Mesendoderm (in vitro differentiated cells): ENCODE measurements at regions not wholly inside any gene's neighbourhood (a gene's known extent, or its start where the extent isn't known, plus 50 kb on each side); places are given as distances from the start of the nearest gene placed in this dataset.
A peak's percentile ranks its signal among the peaks of the same experiment; 100 is the strongest.

Experiments
- DNase-seq: peaks from one replicate; pipeline ENCODE4 v3.0.0; 2013
- H2AK5ac ChIP-seq: 2 replicates; pipeline ENCODE4 v1.6.1; 2013; ENCODE audit warnings: low read length, inconsistent platforms
- H2BK120ac ChIP-seq: 2 replicates; pipeline ENCODE4 v1.6.1; 2013; ENCODE audit warnings: low read depth, mild to moderate bottlenecking, low read length, moderate library complexity, mixed read lengths
- H2BK15ac ChIP-seq: replicated peaks from 2 replicates; pipeline ENCODE4 v1.6.1; 2013; ENCODE audit warnings: low read depth, mild to moderate bottlenecking, moderate library complexity
- H2BK5ac ChIP-seq: 2 replicates; pipeline ENCODE4 v1.6.1; 2013; ENCODE audit warnings: low read length, inconsistent platforms
- H3K18ac ChIP-seq: 2 replicates; pipeline ENCODE4 v1.6.1; 2013; ENCODE audit warnings: mild to moderate bottlenecking, low read length, mixed read lengths
- H3K23ac ChIP-seq: one replicate; pipeline ENCODE4 v1.6.1; 2013; ENCODE audit warnings: low read length
- H3K27ac ChIP-seq: 2 replicates; pipeline ENCODE4 v1.5.1; 2013; ENCODE audit warnings: low read depth, mild to moderate bottlenecking, inconsistent platforms, low read length, moderate library complexity
- H3K27me3 ChIP-seq: 2 replicates; pipeline ENCODE4 v1.6.1; 2013; ENCODE audit warnings: low read length, control low read depth, mild to moderate bottlenecking, inconsistent platforms; ENCODE audit not compliant: insufficient read depth, poor library complexity
- H3K36me3 ChIP-seq: 2 replicates; pipeline ENCODE4 v1.6.1; 2013; ENCODE audit warnings: low read length, inconsistent platforms; ENCODE audit not compliant: control insufficient read depth, insufficient read depth
- H3K4ac ChIP-seq: one replicate; pipeline ENCODE4 v1.6.1; 2013; ENCODE audit warnings: low read depth, mild to moderate bottlenecking, low read length, moderate library complexity
- H3K4me1 ChIP-seq: 2 replicates; pipeline ENCODE4 v1.6.1; 2013; ENCODE audit warnings: low read depth, low read length, inconsistent platforms; ENCODE audit not compliant: control insufficient read depth
- H3K4me2 ChIP-seq: 2 replicates; pipeline ENCODE4 v1.6.1; 2013; ENCODE audit warnings: low read length
- H3K4me3 ChIP-seq: 2 replicates; pipeline ENCODE4 v1.5.1; 2013; ENCODE audit warnings: mild to moderate bottlenecking, low read length
- H3K56ac ChIP-seq: one replicate; pipeline ENCODE4 v1.6.1; 2013; ENCODE audit warnings: low read length
- H3K79me1 ChIP-seq: 2 replicates; pipeline ENCODE4 v1.6.1; 2013; ENCODE audit warnings: low read length, inconsistent platforms
- H3K79me2 ChIP-seq: 2 replicates; pipeline ENCODE4 v1.6.1; 2013; ENCODE audit warnings: mild to moderate bottlenecking, low read length; ENCODE audit not compliant: control insufficient read depth, insufficient read depth
- H3K9ac ChIP-seq: 2 replicates; pipeline ENCODE4 v1.6.1; 2013; ENCODE audit warnings: low read length, inconsistent platforms
- H4K5ac ChIP-seq: one replicate; pipeline ENCODE4 v1.6.1; 2013; ENCODE audit warnings: low read length
- H4K8ac ChIP-seq: one replicate; pipeline ENCODE4 v1.6.1; 2013; ENCODE audit warnings: low read depth, mild to moderate bottlenecking, control low read depth, low read length, moderate library complexity
- WGBS: extraction: QIAGEN DNeasy Blood & Tissue Kit; methylation state at CpG from one replicate; pipeline ENCODE4 v1.1.7; 2013; ENCODE audit warnings: low lambda C conversion rate, missing lambda C conversion rate; ENCODE audit not compliant: insufficient coverage; ENCODE audit errors: extremely low coverage; 5-methylcytosine and 5-hydroxymethylcytosine counted together

DNA sequence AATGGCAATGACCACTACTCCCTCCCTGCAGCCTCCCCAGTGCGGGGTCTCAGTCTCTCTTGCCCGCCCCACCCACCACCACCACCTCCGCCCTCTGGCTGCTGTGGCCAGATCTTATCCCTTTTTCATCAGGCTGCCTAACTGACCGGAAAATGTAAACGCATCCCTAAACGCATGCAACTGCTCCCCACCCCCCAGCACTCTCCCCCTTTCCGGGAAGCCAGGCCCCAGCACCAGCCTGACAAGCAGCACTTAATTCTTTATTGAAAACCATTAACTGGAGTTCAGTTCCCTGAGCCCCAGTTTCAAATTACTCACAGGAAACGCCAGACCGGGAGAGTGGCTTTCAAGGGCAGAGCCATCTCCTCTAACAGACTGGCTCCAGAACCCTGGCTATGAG, 147.7 kb downstream of the DMRTA2 start:
- Histone ChIP-seq H4K8ac (no peak overlapping the region), H3K18ac (peak overlapping the region; percentile 39), H3K4me2 (no peak overlapping the region), H3K4me3 (no peak overlapping the region), H3K79me2 (no peaks in the 10 kb centered on the region), H3K36me3 (no peaks in the 10 kb centered on the region), H2BK5ac (no peak overlapping the region), H4K5ac (no peak overlapping the region), H3K4ac (no peak overlapping the region), H3K27ac (no peak overlapping the region), H3K79me1 (no peaks in the 10 kb centered on the region), H2BK15ac (no peak overlapping the region), H2AK5ac (no peak overlapping the region), H3K27me3 (no peaks in the 10 kb centered on the region), H3K4me1 (peaks cover 7% of the 10 kb centered on the region), H3K56ac (no peak overlapping the region), H2BK120ac (peak overlapping the region; percentile 32), H3K9ac (no peak overlapping the region), H3K23ac (no peak overlapping the region)
- no CpG with 5 or more reads among the region's 9 CpGs for WGBS
- DNase-seq = peak; percentile 59

DNA sequence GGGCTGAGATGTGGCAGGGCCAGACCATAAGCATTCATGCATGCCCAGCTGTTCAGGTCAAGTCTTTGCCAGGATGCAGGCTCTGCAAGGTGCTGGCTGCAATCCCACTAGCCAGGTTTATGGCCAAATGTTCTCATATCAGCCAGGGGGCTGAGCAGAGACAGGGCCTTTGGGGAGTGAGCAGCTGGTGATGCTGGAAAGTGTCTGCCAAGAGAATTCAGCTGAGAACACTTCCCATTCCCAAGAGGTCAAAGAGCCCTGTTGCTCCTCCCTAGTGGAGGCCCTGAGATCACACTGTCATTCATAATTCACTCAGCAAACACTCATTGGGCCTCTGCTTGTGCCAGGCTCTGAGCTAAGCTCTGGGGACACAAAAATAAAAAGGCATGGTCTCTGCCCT, 150.3 kb downstream of the DMRTA2 start:
- no peak overlapping the region for H3K4ac ChIP-seq
- H3K79me2 ChIP-seq = no peaks in the 10 kb centered on the region
- no peak overlapping the region for H3K18ac ChIP-seq
- H2BK5ac ChIP-seq = peak overlapping the region; percentile 1
- no peak overlapping the region for H3K9ac ChIP-seq
- no peak overlapping the region for H3K4me2 ChIP-seq
- no peak overlapping the region for H2BK15ac ChIP-seq
- no peak overlapping the region for H4K5ac ChIP-seq
- H3K4me1 ChIP-seq = peaks cover 4% of the 10 kb centered on the region
- no peak overlapping the region for H3K4me3 ChIP-seq
- peak; percentile 32 for DNase-seq
- no peaks in the 10 kb centered on the region for H3K27me3 ChIP-seq
- no peak overlapping the region for H3K27ac ChIP-seq
- H3K79me1 ChIP-seq = no peaks in the 10 kb centered on the region
- H3K56ac ChIP-seq = peak overlapping the region; percentile 22
- H3K23ac ChIP-seq = no peak overlapping the region
- no peak overlapping the region for H4K8ac ChIP-seq
- peak overlapping the region; percentile 85 for H2AK5ac ChIP-seq
- H3K36me3 ChIP-seq = no peaks in the 10 kb centered on the region
- H2BK120ac ChIP-seq = no peak overlapping the region

DNA sequence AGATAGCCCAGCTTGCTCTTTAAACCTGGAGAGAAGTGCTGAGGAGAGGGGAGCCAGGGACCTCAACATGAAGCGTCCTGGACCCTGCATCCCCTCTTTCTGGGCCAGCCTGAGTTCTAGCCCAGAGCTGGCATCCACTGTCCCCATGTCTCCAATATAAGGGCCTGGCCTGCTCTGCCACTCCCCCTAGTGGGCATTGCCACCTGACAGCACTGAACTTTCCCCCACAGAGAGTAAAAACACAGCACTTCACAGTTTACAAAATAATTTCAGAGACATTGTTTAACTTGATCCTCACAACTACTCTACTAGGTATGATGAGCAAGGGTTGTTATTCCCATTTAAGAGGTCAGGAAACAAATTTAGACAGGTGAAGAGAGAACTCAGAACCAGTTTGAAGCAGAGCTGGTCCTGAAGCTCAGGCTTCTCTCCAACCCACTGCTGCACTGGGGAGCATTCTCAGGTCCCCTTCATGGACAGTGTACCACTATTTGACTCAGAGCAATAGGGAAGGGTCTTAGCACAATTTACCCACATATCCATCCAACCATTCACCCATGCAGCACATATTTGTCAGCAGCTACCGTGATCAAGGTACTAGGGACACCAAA, 151.2 kb downstream of the DMRTA2 start:
- no peak overlapping the region for H4K8ac ChIP-seq
- no peaks in the 10 kb centered on the region for H3K36me3 ChIP-seq
- H3K9ac ChIP-seq = peak overlapping the region; percentile 30
- no peak overlapping the region for H3K4me3 ChIP-seq
- H3K4me1 ChIP-seq = peaks cover 4% of the 10 kb centered on the region
- no peak overlapping the region for H4K5ac ChIP-seq
- H2BK15ac ChIP-seq = no peak overlapping the region
- no peak overlapping the region for H2BK120ac ChIP-seq
- H3K79me2 ChIP-seq = no peaks in the 10 kb centered on the region
- peak overlapping the region; percentile 65 for H3K18ac ChIP-seq
- H3K23ac ChIP-seq = no peak overlapping the region
- H3K4ac ChIP-seq = peak overlapping the region; percentile 60
- H2BK5ac ChIP-seq = peak overlapping the region; percentile 78
- no peaks in the 10 kb centered on the region for H3K27me3 ChIP-seq
- H3K79me1 ChIP-seq = no peaks in the 10 kb centered on the region
- peak overlapping the region; percentile 80 for H3K27ac ChIP-seq
- H3K4me2 ChIP-seq = no peak overlapping the region
- WGBS = no CpG with 5 or more reads among the region's 2 CpGs
- DNase-seq = peak; percentile 68
- H2AK5ac ChIP-seq = no peak overlapping the region
- peak overlapping the region; percentile 79 for H3K56ac ChIP-seq

DNA sequence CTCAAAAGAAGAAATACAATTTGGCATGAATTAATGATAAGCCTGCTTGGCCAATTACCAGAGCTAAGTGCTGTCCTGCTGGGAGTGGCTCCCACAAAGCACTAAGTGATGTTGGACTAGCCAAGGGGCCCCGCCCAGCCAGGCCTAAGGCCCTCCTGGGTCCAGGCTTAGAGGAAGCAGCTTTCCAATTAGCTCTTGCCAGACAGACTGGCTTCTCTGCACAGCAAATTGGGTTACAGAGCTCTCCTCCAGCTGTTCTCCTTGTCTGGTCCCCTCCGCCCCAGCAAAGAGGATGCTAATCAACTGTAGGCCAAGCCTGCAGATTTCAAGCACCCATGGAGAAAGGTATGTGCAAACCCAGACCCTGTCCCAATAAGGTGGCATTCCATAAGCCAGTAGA, 151.9 kb downstream of the DMRTA2 start:
- peak overlapping the region; percentile 57 for H4K5ac ChIP-seq
- H3K56ac ChIP-seq = peak overlapping the region; percentile 79
- peak; percentile 93 for DNase-seq
- H3K36me3 ChIP-seq = no peaks in the 10 kb centered on the region
- no peaks in the 10 kb centered on the region for H3K27me3 ChIP-seq
- no peak overlapping the region for H4K8ac ChIP-seq
- no peak overlapping the region for H3K4me3 ChIP-seq
- H3K9ac ChIP-seq = peak overlapping the region; percentile 31
- no peak overlapping the region for H2BK120ac ChIP-seq
- H3K79me1 ChIP-seq = no peaks in the 10 kb centered on the region
- H2BK15ac ChIP-seq = no peak overlapping the region
- no peak overlapping the region for H3K23ac ChIP-seq
- no peaks in the 10 kb centered on the region for H3K79me2 ChIP-seq
- peaks cover 5% of the 10 kb centered on the region for H3K4me1 ChIP-seq
- H3K18ac ChIP-seq = no peak overlapping the region
- H2BK5ac ChIP-seq = peak overlapping the region; percentile 78
- no CpG with 5 or more reads among the region's 2 CpGs for WGBS
- H3K4ac ChIP-seq = peak overlapping the region; percentile 26
- no peak overlapping the region for H3K4me2 ChIP-seq
- no peak overlapping the region for H2AK5ac ChIP-seq
- H3K27ac ChIP-seq = peak overlapping the region; percentile 80

DNA sequence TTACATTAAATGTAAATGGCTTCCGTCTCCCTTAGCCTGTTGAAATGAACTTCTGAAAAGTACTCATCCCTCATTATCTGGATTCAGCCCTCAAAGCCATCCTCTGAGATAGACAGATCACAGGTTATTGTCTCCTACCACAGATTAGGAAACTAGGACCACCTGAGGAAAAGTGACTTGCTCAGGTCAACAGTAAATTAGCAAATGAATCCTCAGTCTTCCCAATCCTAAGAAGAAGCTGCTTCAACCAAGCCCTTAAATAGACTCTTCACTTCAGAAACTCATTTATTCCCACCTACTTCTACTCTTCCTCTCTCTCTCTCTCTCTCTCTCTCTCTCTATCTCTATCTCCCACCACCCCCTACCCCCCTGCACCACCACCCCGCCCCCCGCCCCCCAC, 152.3 kb downstream of the DMRTA2 start:
- H3K79me1 ChIP-seq = no peaks in the 10 kb centered on the region
- no peak overlapping the region for H3K23ac ChIP-seq
- H4K8ac ChIP-seq = no peak overlapping the region
- H3K4me1 ChIP-seq = peaks cover 7% of the 10 kb centered on the region
- peak; percentile 73 for DNase-seq
- H2BK120ac ChIP-seq = no peak overlapping the region
- H3K56ac ChIP-seq = no peak overlapping the region
- H3K18ac ChIP-seq = no peak overlapping the region
- H3K36me3 ChIP-seq = no peaks in the 10 kb centered on the region
- H3K27me3 ChIP-seq = no peaks in the 10 kb centered on the region
- H2AK5ac ChIP-seq = no peak overlapping the region
- peak overlapping the region; percentile 14 for H3K27ac ChIP-seq
- WGBS = no CpG with 5 or more reads among the region's 3 CpGs
- H3K4me2 ChIP-seq = no peak overlapping the region
- no peak overlapping the region for H3K4me3 ChIP-seq
- no peak overlapping the region for H2BK15ac ChIP-seq
- H3K9ac ChIP-seq = no peak overlapping the region
- no peak overlapping the region for H2BK5ac ChIP-seq
- H3K4ac ChIP-seq = no peak overlapping the region
- no peaks in the 10 kb centered on the region for H3K79me2 ChIP-seq
- H4K5ac ChIP-seq = no peak overlapping the region

DNA sequence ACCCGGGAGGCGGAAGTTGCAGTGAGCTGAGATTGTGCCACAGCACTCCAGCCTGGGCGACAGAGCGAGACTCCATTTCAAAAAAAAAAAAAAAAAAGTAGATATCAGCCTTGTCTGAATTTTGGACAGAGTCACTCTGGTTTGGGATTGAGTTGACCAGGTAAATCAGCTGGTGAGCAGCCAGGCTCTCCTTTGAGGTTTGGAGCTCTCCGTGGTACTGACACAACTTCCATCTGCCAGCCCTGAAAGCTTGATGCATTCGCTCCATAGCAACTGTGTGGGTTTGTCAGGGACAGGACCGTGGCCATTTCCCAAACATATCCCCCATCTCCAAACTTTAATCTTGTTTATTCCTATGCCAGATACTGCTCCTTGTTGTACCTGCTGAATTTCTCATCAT, 155.2 kb downstream of the DMRTA2 start:
- Histone ChIP-seq H3K4ac (no peak overlapping the region), H3K36me3 (no peaks in the 10 kb centered on the region), H3K4me2 (no peak overlapping the region), H2BK5ac (no peak overlapping the region), H2AK5ac (no peak overlapping the region), H2BK15ac (no peak overlapping the region), H4K5ac (no peak overlapping the region), H3K27ac (no peak overlapping the region), H3K79me2 (no peaks in the 10 kb centered on the region), H2BK120ac (no peak overlapping the region), H4K8ac (no peak overlapping the region), H3K4me1 (peaks cover 10% of the 10 kb centered on the region), H3K27me3 (no peaks in the 10 kb centered on the region), H3K9ac (no peak overlapping the region), H3K4me3 (no peak overlapping the region), H3K18ac (no peak overlapping the region), H3K23ac (no peak overlapping the region), H3K79me1 (no peaks in the 10 kb centered on the region), H3K56ac (no peak overlapping the region)
- no CpG with 5 or more reads among the region's 7 CpGs for WGBS
- peak; percentile 85 for DNase-seq
